ENCODE measurements at regions not wholly inside any gene's neighbourhood (a gene's known extent, or its start where the extent isn't known, plus 50 kb on each side); places are given as distances from the start of the nearest gene placed in this dataset.

DNA sequence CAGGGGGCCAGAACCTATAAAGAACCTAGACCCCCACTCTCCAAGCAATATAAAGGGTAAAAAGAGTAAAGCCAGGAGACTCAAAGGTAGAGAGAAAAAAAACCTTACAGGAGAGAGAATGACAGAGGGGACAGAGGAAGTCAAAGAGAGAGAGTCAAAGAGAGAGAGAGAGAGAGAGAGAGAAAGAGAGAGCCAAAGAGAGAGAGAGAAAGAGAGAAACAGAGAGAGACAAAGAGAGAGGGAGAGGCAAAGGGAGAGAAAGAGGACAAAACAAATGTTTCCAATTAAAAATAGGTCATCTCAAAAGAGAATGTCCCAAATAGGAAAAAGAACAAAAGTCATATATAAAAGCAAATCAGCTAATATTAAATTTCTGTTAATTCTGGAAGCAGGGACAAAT, 251.5 kb downstream of the DPY19L2 start:
- TF ChIP-seq CTCF (IDR thresholded peaks at IDR 0.05; ENCODE audit: extremely low read depth in 1 of 2, insufficient read depth in 1 of 2, low read depth in 1 of 2, low read length in 2 of 2) (no peak), POLR2A (IDR thresholded peaks at IDR 0.05; ENCODE audit: low read depth, low read length) (no peak), POLR2AphosphoS5 (IDR thresholded peaks at IDR 0.05; ENCODE audit: insufficient read depth, low read depth, low read length) (no peak)
- TF ChIP-seq, protein P1, sequence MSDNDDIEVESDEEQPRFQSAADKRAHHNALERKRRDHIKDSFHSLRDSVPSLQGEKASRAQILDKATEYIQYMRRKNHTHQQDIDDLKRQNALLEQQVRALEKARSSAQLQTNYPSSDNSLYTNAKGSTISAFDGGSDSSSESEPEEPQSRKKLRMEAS (IDR thresholded peaks at IDR 0.05; ENCODE audit: insufficient read depth, insufficient read length), result no peak

Data from endothelial cell of umbilical vein (primary cell).